Small intestine (tissue), 7 donors: ENCODE measurements at regions not wholly inside any gene's neighbourhood (a gene's known extent, or its start where the extent isn't known, plus 50 kb on each side); places are given as distances from the start of the nearest gene placed in this dataset.

Experiments used
- DNase-seq, 2 donors: peaks; one replicate each; pipeline versions ENCODE4 v3.0.0 to v3.0.0-alpha.2; 2013
- FAIRE-seq: peaks from 2 replicates; lab custom pipeline; 2012; peaks lifted over from hg19 to GRCh38; lab: Jason Lieb, UNC
- H3K27ac ChIP-seq, 3 donors: one replicate each; pipeline ENCODE4 v1.5.1; 2013; ENCODE audit warnings: low read length in 2 of 3, mild to moderate bottlenecking in 2 of 3, control low read depth in 1 of 3, inconsistent platforms in 1 of 3, low read depth in 1 of 3, moderate library complexity in 1 of 3
- H3K27me3 ChIP-seq, 3 donors: one replicate each; pipeline ENCODE4 v1.6.1; 2013; ENCODE audit warnings: low read length in 3 of 3, inconsistent platforms in 1 of 3; ENCODE audit not compliant: control insufficient read depth in 3 of 3, insufficient read depth in 3 of 3
- H3K36me3 ChIP-seq, 3 donors: one replicate each; pipeline ENCODE4 v1.6.1; 2013; ENCODE audit warnings: low read length in 3 of 3, inconsistent platforms in 1 of 3, low read depth in 1 of 3, mild to moderate bottlenecking in 1 of 3, moderate library complexity in 1 of 3; ENCODE audit not compliant: control insufficient read depth in 3 of 3, insufficient read depth in 2 of 3
- H3K4me1 ChIP-seq, 3 donors: one replicate each; pipeline ENCODE4 v1.6.1; 2013; ENCODE audit warnings: low read length in 2 of 3, inconsistent platforms in 1 of 3, low read depth in 1 of 3, mild to moderate bottlenecking in 1 of 3, moderate library complexity in 1 of 3; ENCODE audit not compliant: control insufficient read depth in 3 of 3, insufficient read depth in 2 of 3
- H3K4me3 ChIP-seq, 3 donors: one replicate each; pipeline ENCODE4 v1.5.1; 2013; ENCODE audit warnings: low read length in 3 of 3, control low read depth in 1 of 3, inconsistent platforms in 1 of 3, low read depth in 1 of 3, mild to moderate bottlenecking in 1 of 3, moderate library complexity in 1 of 3
- H3K9me3 ChIP-seq, 2 donors: one replicate each; pipeline ENCODE4 v1.6.1; 2013; ENCODE audit warnings: low read depth in 1 of 2, low read length in 1 of 2; ENCODE audit not compliant: control insufficient read depth in 2 of 2, insufficient read depth in 1 of 2
- WGBS, 3 donors: extraction: QIAGEN DNeasy Blood & Tissue Kit; methylation state at CpG; one replicate each; pipeline ENCODE4 v1.1.7; 2013; 5-methylcytosine and 5-hydroxymethylcytosine counted together
- donor health status: healthy with polysubstance abuse.
- donor health status: control.
- donor health status: control.
- donor health status: Bipolar disorder and iron deficiency.
- donor health status: healthy.

- no peaks in the 10 kb centered on the region for H3K27me3 ChIP-seq
- no peak for FAIRE-seq
- no peak for DNase-seq
- no peaks in the 10 kb centered on the region for H3K36me3 ChIP-seq
- no peak overlapping the region for H3K4me3 ChIP-seq
- H3K4me1 ChIP-seq: no peaks in the 10 kb centered on the region
- H3K27ac ChIP-seq: no peak overlapping the region
- whole genome bisulfite sequencing, 3 donors: 62 to 74% (median 64%) methylated on average over 2 of the region's 2 CpGs
- no peaks in the 10 kb centered on the region for H3K9me3 ChIP-seq
Measured at GRCh38 chr11:116202922-116203321, 569.9 kb downstream of the BUD13 start.

- no peak overlapping the region for H3K27ac ChIP-seq
- no peaks in the 10 kb centered on the region for H3K9me3 ChIP-seq
- 91% methylated on average over 8 of the region's 8 CpGs for WGBS, 3 donors
- no peaks in the 10 kb centered on the region for H3K36me3 ChIP-seq
- no peaks in the 10 kb centered on the region for H3K4me1 ChIP-seq
- DNase-seq (no peak), FAIRE-seq (no peak)
- H3K27me3 ChIP-seq: peaks cover 0 to under 1% (median 0%) of the 10 kb centered on the region in 3 donors
- H3K4me3 ChIP-seq: no peak overlapping the region
Measured at GRCh38 chr11:116200564-116200963, 572.2 kb downstream of the BUD13 start.

GRCh38 chr11:116199182-116199581, 573.6 kb downstream of the BUD13 start:
- no peaks in the 10 kb centered on the region for H3K36me3 ChIP-seq
- peaks cover 0 to 4% (median 0%) of the 10 kb centered on the region in 3 donors for H3K4me1 ChIP-seq
- H3K27me3 ChIP-seq: peaks cover 0 to 3% (median 0%) of the 10 kb centered on the region in 3 donors
- no peak overlapping the region for H3K27ac ChIP-seq
- WGBS, 3 donors: 34 to 55% (median 41%) methylated on average over 10 of the region's 10 CpGs
- no peak overlapping the region for H3K4me3 ChIP-seq
- no peak for FAIRE-seq
- no peaks in the 10 kb centered on the region for H3K9me3 ChIP-seq
- no peak for DNase-seq

DNA sequence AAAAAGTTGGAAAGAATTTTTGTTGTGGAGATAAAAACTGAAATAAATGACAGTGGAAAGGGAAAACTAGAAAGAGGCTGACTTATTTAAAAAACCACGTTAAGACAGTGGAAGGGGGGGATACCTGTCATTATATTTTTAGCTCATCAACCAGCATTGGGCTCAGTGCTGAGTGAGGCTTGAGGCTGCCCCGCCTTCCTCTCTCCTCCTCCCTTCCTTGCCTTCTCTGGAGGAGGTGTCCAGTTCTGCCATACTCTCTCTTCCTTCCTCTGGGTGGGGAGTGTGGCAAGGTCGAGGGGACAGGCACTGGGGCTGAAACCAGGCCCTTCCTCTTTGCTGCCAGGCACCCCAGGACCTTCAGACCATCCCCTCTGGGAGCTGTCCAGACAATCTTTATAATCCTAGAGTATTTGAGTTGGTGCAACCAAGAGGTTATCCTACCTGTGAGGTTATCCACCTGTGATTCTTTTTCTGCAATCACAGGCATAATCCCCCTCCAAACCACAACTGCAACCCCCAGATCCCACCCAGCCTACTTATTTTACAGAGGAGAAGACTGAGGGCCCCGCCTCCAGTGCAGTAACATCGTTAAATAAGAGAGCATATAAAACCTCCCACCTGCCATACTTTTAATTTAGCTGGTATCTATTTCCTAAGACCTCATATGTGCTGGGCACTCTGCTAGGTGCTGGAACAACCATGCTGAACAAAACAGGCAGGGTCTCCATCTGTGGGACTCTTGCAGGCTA, 578.5 kb downstream of the BUD13 start:
- no peak overlapping the region for H3K4me3 ChIP-seq
- WGBS, 3 donors: 15 to 49% (median 22%) methylated on average over 5 of the region's 5 CpGs
- DNase-seq: peak in 1 of 2 donors; percentile 35
- no peaks in the 10 kb centered on the region for H3K9me3 ChIP-seq
- FAIRE-seq: no peak
- peaks cover 0 to 6% (median 4%) of the 10 kb centered on the region in 3 donors for H3K4me1 ChIP-seq
- peaks cover 0 to 7% (median 4%) of the 10 kb centered on the region in 3 donors for H3K27me3 ChIP-seq
- H3K27ac ChIP-seq: peak overlapping the region in 1 of 3 donors; percentile 81
- H3K36me3 ChIP-seq: no peaks in the 10 kb centered on the region

DNA sequence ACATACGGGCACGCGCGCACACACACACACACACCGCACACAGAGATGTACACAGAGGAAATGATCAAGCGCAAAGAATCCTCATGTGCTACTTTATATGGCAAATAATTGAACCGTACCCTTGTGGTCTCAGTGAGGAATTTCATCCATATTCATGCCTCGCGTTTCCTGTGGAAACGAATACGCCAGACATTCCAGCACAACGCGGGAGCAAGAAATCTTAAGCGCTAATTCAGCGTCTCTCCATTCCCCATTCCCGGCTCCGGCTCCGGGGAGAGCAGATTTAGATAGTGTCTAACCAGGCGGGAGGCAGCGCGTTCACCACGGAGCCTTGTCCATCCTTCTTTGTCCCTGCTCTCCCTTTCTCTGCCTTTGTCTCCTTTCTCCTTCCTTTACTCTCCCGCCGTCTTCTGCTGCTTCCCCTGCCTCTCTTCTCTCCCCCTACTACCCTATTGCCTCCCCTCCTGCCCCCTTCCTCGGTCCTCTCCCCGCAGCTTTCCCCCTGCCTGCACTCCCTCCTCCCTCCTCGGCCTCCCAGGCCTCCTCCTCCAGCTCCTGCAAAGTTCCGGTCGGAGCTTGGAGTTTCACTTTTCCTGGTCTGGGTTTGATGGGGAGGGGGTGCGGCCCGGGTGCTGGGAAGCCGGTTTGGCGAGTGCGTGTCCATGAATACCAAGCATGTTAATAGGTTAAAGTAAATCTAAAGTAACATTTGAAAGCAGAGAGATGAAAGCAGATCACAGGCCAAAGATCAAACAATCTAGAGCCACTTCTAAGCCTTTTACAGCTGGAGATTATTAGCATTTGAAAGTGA, 579.3 kb downstream of the BUD13 start:
- Histone ChIP-seq H3K27ac (peak overlapping the region in 2 of 3 donors; percentile 81 to 87), H3K27me3 (peaks cover 0 to 7% (median 4%) of the 10 kb centered on the region in 3 donors), H3K4me3 (peak overlapping the region in 2 of 3 donors; percentile 37 to 51), H3K4me1 (peaks cover 0 to 6% (median 4%) of the 10 kb centered on the region in 3 donors), H3K9me3 (no peaks in the 10 kb centered on the region), H3K36me3 (no peaks in the 10 kb centered on the region)
- WGBS, 3 donors: 1 to 4% (median 3%) methylated on average over 34 of the region's 34 CpGs
- DNase-seq (peak; percentile 80 to 87), FAIRE-seq (no peak)

DNA sequence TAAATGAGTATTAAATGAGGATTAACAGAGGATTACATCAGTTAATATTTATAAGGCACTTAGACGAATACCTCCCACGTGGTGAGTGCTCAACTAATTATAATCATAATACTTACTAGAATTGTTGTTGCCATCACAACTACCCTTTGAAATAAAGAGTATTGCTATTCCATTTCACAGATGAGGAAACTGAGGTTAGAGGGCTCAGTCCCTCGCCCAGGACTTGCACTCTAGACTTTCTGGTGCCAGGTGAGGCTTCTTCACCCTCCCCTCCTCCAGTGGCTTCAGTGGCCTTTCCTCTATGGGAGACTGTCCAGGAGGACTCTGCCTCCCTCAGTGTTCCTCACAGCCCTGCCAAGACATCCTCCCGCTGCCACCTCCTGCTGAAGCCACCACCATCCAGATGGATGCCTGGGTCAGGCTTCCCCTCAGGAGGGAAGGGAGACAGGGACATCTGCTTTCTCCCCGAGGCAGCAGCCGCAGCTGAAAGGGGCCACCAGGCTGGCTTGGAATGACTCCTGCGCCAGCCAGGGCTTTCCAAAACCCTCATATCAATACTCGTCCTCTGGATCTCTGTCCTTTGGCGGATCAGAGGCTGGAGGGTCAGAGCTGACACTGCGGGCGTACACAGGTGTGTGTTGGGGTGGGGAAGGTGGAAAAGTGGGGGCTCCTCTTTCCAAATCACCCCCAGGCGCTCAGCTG, 580.1 kb downstream of the BUD13 start:
- Histone ChIP-seq H3K9me3 (no peaks in the 10 kb centered on the region), H3K27ac (peak overlapping the region in 1 of 3 donors; percentile 81), H3K27me3 (peaks cover 0 to 7% (median 4%) of the 10 kb centered on the region in 3 donors), H3K4me1 (peaks cover 0 to 6% (median 4%) of the 10 kb centered on the region in 3 donors), H3K4me3 (peak overlapping the region in 2 of 3 donors; percentile 37 to 51), H3K36me3 (no peaks in the 10 kb centered on the region)
- DNase-seq (peak; percentile 10 to 12), FAIRE-seq (no peak)
- 3 to 22% (median 10%) methylated on average over 12 of the region's 12 CpGs for WGBS, 3 donors

- no peaks in the 10 kb centered on the region for H3K9me3 ChIP-seq
- 85 to 94% (median 92%) methylated on average over 3 of the region's 3 CpGs for WGBS, 3 donors
- DNase-seq (no peak), FAIRE-seq (no peak)
- H3K4me1 ChIP-seq: peaks cover 0 to 6% (median 4%) of the 10 kb centered on the region in 3 donors
- H3K27me3 ChIP-seq: peaks cover 0 to 7% (median 4%) of the 10 kb centered on the region in 3 donors
- H3K27ac ChIP-seq: no peak overlapping the region
- H3K36me3 ChIP-seq: no peaks in the 10 kb centered on the region
- no peak overlapping the region for H3K4me3 ChIP-seq
Measured at GRCh38 chr11:116190861-116191260, 581.9 kb downstream of the BUD13 start.
